HepG2 (cell line): ENCODE measurements at regions not wholly inside any gene's neighbourhood (a gene's known extent, or its start where the extent isn't known, plus 50 kb on each side); places are given as distances from the start of the nearest gene placed in this dataset.
"Not testable (repeated sequence)": the region's sequence is repeated elsewhere in the genome, so short reads cannot be mapped to it uniquely, and the experiment has no call there.

Experiments used
- ATAC-seq: fragments of 200-7000 bp; cut with Tn5 transposase; 3 replicates; pipeline ENCODE4 v1.9.1; 2020; ENCODE audit warnings: mild to moderate bottlenecking, moderate library complexity
- BruUV-seq: library from RNA; stranded (reverse); fragments of 400-500 nt; replicated peaks from 2 replicates; lab custom pipeline; 2021; lab: Mats Ljungman, UMichigan
- CTCF ChIA-PET: fragments of 300-600 bp; formaldehyde crosslinking; extraction: SDS; loops from one replicate; lab custom pipeline; 2021; ENCODE audit warnings: low total read pairs, inconsistent platforms, low intra/inter-chr PET ratio; lab: Yijun Ruan, JAX
- POLR2A ChIA-PET: fragments of 350-600 bp; sonication (Branson Sonifier 250); formaldehyde crosslinking; loops from one replicate; lab custom pipeline; 2020; ENCODE audit warnings: antibody characterized with exemption, inconsistent platforms; lab: Yijun Ruan, JAX
- DNase-seq: peaks from one replicate; pipeline ENCODE4 v3.0.0-alpha.2; 2015; ENCODE audit warnings: low spot score
- FAIRE-seq: peaks from 3 replicates; lab custom pipeline; 2011; peaks lifted over from hg19 to GRCh38; lab: Jason Lieb, UNC
- H2AFZ ChIP-seq: one replicate; pipeline ENCODE4 v1.6.1; 2011; ENCODE audit warnings: low read length, inconsistent platforms
- H3K27ac ChIP-seq: fragments of 300-600 bp; 3 replicates; pipeline ENCODE4 v1.8.0; 2011; ENCODE audit warnings: mixed run types, mild to moderate bottlenecking, mixed read lengths, low read length, inconsistent platforms; ENCODE audit not compliant: insufficient read depth; ENCODE audit errors: extremely low read length
- H3K27me3 ChIP-seq, 2 experiments: fragments of 200-600 bp in 1 of 2; 2 replicates in 1 of 2; 3 replicates in 1 of 2; pipeline versions ENCODE4 v1.6.0 to v1.8.0; 2011; ENCODE audit warnings: low read length in 2 of 2, mild to moderate bottlenecking in 2 of 2, moderate library complexity in 2 of 2, inconsistent platforms in 1 of 2; ENCODE audit not compliant: insufficient read depth in 2 of 2, control insufficient read depth in 1 of 2
- H3K36me3 ChIP-seq, 2 experiments: fragments of 200-600 bp in 1 of 2; replicated peaks in 1 of 2; 2 replicates in 1 of 2; 3 replicates in 1 of 2; pipeline versions ENCODE4 v1.5.1 to v1.8.0; 2011; ENCODE audit warnings: low read length in 2 of 2, inconsistent platforms in 1 of 2; ENCODE audit not compliant: insufficient read depth in 2 of 2, control insufficient read depth in 1 of 2
- H3K4me1 ChIP-seq: 2 replicates; pipeline ENCODE4 v1.5.1; 2012; ENCODE audit warnings: low read length, inconsistent platforms; ENCODE audit not compliant: insufficient read depth
- H3K4me2 ChIP-seq: 2 replicates; pipeline ENCODE4 v1.6.0; 2011; ENCODE audit warnings: low read depth, low read length, inconsistent platforms
- H3K4me3 ChIP-seq, 3 experiments: fragments of 200-600 bp in 1 of 3; sonication (generic), shearing (Covaris generic) in 1 of 3; replicated peaks in 1 of 3; 2 replicates each; pipeline ENCODE4 v1.5.1; 2011 to 2016; ENCODE audit warnings: low read length in 3 of 3, inconsistent platforms in 2 of 3, low read depth in 2 of 3, mild to moderate bottlenecking in 2 of 3, control low read depth in 1 of 3, mixed read lengths in 1 of 3; ENCODE audit not compliant: insufficient read depth in 1 of 3
- H3K79me2 ChIP-seq: one replicate; pipeline ENCODE4 v1.6.1; 2011; ENCODE audit warnings: low read length, inconsistent platforms; ENCODE audit not compliant: insufficient read depth
- H3K9ac ChIP-seq: 2 replicates; pipeline ENCODE4 v1.6.0; 2011; ENCODE audit warnings: mild to moderate bottlenecking, low read depth, low read length, inconsistent platforms; ENCODE audit not compliant: insufficient read depth
- H3K9me3 ChIP-seq: 2 replicates; pipeline ENCODE4 v1.5.1; 2012; ENCODE audit warnings: mild to moderate bottlenecking, low read length
- H4K20me1 ChIP-seq: 2 replicates; pipeline ENCODE4 v1.6.0; 2011; ENCODE audit warnings: inconsistent platforms, mild to moderate bottlenecking, low read length, moderate library complexity; ENCODE audit not compliant: insufficient read depth
- CHCHD3 ChIP-seq: sonication (generic); formaldehyde crosslinking; IDR thresholded peaks from 2 replicates; pipeline ENCODE4 v1.8.0; 2022; ENCODE audit warnings: mild to moderate bottlenecking, missing genetic modification reagents, moderate library complexity
- JUN ChIP-seq: sonication (generic); formaldehyde crosslinking; IDR thresholded peaks from 2 replicates; pipeline ENCODE4 v1.4.0; 2020; ENCODE audit warnings: mild to moderate bottlenecking, missing genetic modification reagents
- TAF1 ChIP-seq: sonication (generic); formaldehyde crosslinking; IDR thresholded peaks from 2 replicates; pipeline ENCODE4 v1.4.0; 2020; ENCODE audit warnings: missing genetic modification reagents
- TBL1XR1 ChIP-seq: fragments of 150-350 bp; IDR thresholded peaks from 2 replicates; pipeline ENCODE4 v1.6.1; 2014; ENCODE audit warnings: borderline replicate concordance, low read length; ENCODE audit not compliant: partially characterized antibody
- THAP7 ChIP-seq: sonication (generic); formaldehyde crosslinking; IDR thresholded peaks from 2 replicates; pipeline ENCODE4 v1.8.1; 2023; ENCODE audit warnings: mild to moderate bottlenecking, missing genetic modification reagents
- YEATS4 ChIP-seq: sonication (generic); formaldehyde crosslinking; IDR thresholded peaks from 2 replicates; pipeline ENCODE4 v1.4.0; 2020; ENCODE audit warnings: missing genetic modification reagents, borderline replicate concordance
- ZNF10 ChIP-seq: sonication (generic); formaldehyde crosslinking; IDR thresholded peaks from 2 replicates; pipeline ENCODE4 v1.4.0; 2020; ENCODE audit warnings: mild to moderate bottlenecking, low read depth, missing genetic modification reagents, borderline replicate concordance
- ZNF367 ChIP-seq: sonication (generic); formaldehyde crosslinking; IDR thresholded peaks from 2 replicates; pipeline ENCODE4 v1.4.0; 2020; ENCODE audit warnings: missing genetic modification reagents, borderline replicate concordance
- ZNF501 ChIP-seq: sonication (generic); formaldehyde crosslinking; IDR thresholded peaks from 2 replicates; pipeline ENCODE4 v1.5.1; 2020; ENCODE audit warnings: mild to moderate bottlenecking, moderate library complexity, missing genetic modification reagents
- ZNF563 ChIP-seq: sonication (generic); formaldehyde crosslinking; IDR thresholded peaks from 2 replicates; pipeline ENCODE4 v1.8.0; 2022; ENCODE audit warnings: mild to moderate bottlenecking, moderate library complexity, missing genetic modification reagents
- ZSCAN29 ChIP-seq: sonication (generic); formaldehyde crosslinking; conservative IDR thresholded peaks from 2 replicates; pipeline ENCODE4 v1.4.0; 2020; ENCODE audit warnings: mild to moderate bottlenecking, missing genetic modification reagents
- WGBS: methylation state at CpG from one replicate; pipeline ENCODE4 v1.1.6; 2017; ENCODE audit warnings: low lambda C conversion rate; 5-methylcytosine and 5-hydroxymethylcytosine counted together
- in situ Hi-C: cut with HindIII; loops from 2 replicates; pipeline ENCODE4 v1.10.0; 2017; ENCODE audit warnings: low pct_unique_long_range_greater_than_20kb; ENCODE audit not compliant: extremely low pct_ligation_motif_present
- intact Hi-C: fragments of 100-400 bp; cut with micrococcal nuclease; formaldehyde crosslinking; loops from one replicate; pipeline ENCODE4 v1.10.0; 2022; ENCODE audit not compliant: unreplicated experiment

DNA sequence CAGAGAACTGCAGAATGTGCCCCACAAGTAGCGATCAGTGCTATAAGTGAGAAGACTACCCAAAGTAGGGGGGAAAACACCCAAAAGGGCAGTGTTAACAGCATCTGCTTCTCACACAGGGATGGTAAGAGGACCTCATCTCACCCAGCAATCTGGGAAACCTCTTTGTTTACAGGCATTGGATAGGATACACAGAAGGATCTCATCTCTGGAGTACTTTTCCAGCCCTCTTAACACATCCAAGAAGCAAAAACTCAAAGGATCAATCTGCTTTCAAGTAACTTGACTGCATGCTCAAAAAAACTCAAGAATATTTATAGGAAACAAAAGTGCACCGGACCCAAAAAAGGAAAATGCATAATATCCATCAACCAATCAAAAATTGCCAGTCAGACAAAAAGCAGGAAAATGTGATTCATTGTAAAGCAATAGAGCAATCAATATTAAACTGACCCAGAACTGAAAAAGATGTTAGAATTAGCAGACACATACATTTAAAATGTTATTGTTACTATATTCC, 311.0 kb upstream of the CXADR start (continued):
- no peak for TF ChIP-seq ZNF563 (CRISPR knock-in tag)
- TF ChIP-seq JUN (CRISPR knock-in tag) = no peak
- TF ChIP-seq ZSCAN29 (CRISPR knock-in tag) = no peak
- no peak for TF ChIP-seq TAF1 (CRISPR knock-in tag)

- in situ Hi-C loops = no loop called here
- no peaks in the 10 kb centered on the region for H3K9me3 ChIP-seq
- no peaks in the 10 kb centered on the region for H3K79me2 ChIP-seq
- intact Hi-C loops = loop anchor here (10.0 kb wide), 1 partner anchor 140 kb away; no protein-coding TSS in a partner anchor
- POLR2A ChIA-PET = no interaction called here
- DNase-seq (no peak), FAIRE-seq (no peak), ATAC-seq (no peak)
- no peak overlapping the region for H3K4me2 ChIP-seq
- no TSS peak for BruUV-seq
- H2AFZ ChIP-seq = no peak overlapping the region
- H3K27me3 ChIP-seq = no peaks in the 10 kb centered on the region
- CTCF ChIA-PET = no interaction called here
- no peaks in the 10 kb centered on the region for H3K36me3 ChIP-seq
- H3K27ac ChIP-seq = no peak overlapping the region
- no peak overlapping the region for H3K9ac ChIP-seq
- no peak for TF ChIP-seq ZNF10 (CRISPR knock-in tag)
- no peak for TF ChIP-seq CHCHD3
- no peak for TF ChIP-seq ZNF501 (CRISPR knock-in tag)
- TF ChIP-seq ZNF367 (CRISPR knock-in tag) = no peak
- TF ChIP-seq YEATS4 = no peak
- TF ChIP-seq THAP7 = no peak
- TF ChIP-seq TBL1XR1 = no peak
- TF ChIP-seq, all 625 proteins: peak for 0
- H4K20me1 ChIP-seq = no peaks in the 10 kb centered on the region
- no peaks in the 10 kb centered on the region for H3K4me1 ChIP-seq
- H3K4me3 ChIP-seq = no peak overlapping the region
- 21% methylated on average over 3 of the region's 3 CpGs for WGBS
Observed at GRCh38 chr21:17214801-17215200, 298.0 kb upstream of the CXADR start.

- H3K4me3 ChIP-seq, H4K20me1 ChIP-seq, ATAC-seq, POLR2A ChIA-PET, in situ Hi-C loops, H3K27ac ChIP-seq, H3K4me1 ChIP-seq, H3K79me2 ChIP-seq, DNase-seq, H3K9me3 ChIP-seq, H3K36me3 ChIP-seq, BruUV-seq, H3K27me3 ChIP-seq, H3K4me2 ChIP-seq, H2AFZ ChIP-seq, H3K9ac ChIP-seq, FAIRE-seq, CTCF ChIA-PET: not testable (repeated sequence)
- intact Hi-C loops = loop anchor here (10.0 kb wide), 1 partner anchor 136 kb away; no protein-coding TSS in a partner anchor
- WGBS = 0% methylated on average over 1 of the region's 1 CpG
Observed at GRCh38 chr21:17219050-17219449, 293.8 kb upstream of the CXADR start.
